CD4-positive, alpha-beta T cell (primary cell): ENCODE measurements at regions not wholly inside any gene's neighbourhood (a gene's known extent, or its start where the extent isn't known, plus 50 kb on each side); places are given as distances from the start of the nearest gene placed in this dataset.

Experiments
- ATAC-seq: fragments of 200-7000 bp; cut with Tn5 transposase; one replicate; pipeline ENCODE4 v1.10.0; 2022; ENCODE audit warnings: mild to moderate bottlenecking; ENCODE audit not compliant: poor library complexity
- CTCF ChIA-PET: fragments of 350-600 bp; sonication (Branson Sonifier 250); formaldehyde crosslinking; loops from one replicate; lab custom pipeline; 2021; ENCODE audit warnings: antibody characterized with exemption, inconsistent platforms; lab: Charles Lee
- POLR2A ChIA-PET: fragments of 350-600 bp; sonication (Branson Sonifier 250); formaldehyde crosslinking; loops from one replicate; lab custom pipeline; 2021; ENCODE audit warnings: antibody characterized with exemption, inconsistent platforms; lab: Charles Lee
- DNase-seq, 14 experiments: peaks; one replicate each; pipeline ENCODE4 v3.0.0-alpha.2; 2013 to 2020; ENCODE audit warnings: mixed read lengths in 2 of 14
- H3K27ac ChIP-seq, 2 donors: one replicate each; pipeline versions ENCODE4 v1.5.1 to v1.7.0; 2013; ENCODE audit warnings: low read length in 2 of 2, low read depth in 1 of 2, mild to moderate bottlenecking in 1 of 2
- H3K27me3 ChIP-seq, 2 experiments: 1 replicate in 1 of 2; 2 replicates in 1 of 2; pipeline versions ENCODE4 v1.6.1 to v1.7.0; 2013; ENCODE audit warnings: low read length in 2 of 2, control low read depth in 1 of 2, mild to moderate bottlenecking in 1 of 2, moderate library complexity in 1 of 2; ENCODE audit not compliant: insufficient read depth in 2 of 2, control insufficient read depth in 1 of 2
- H3K36me3 ChIP-seq: one replicate; pipeline ENCODE4 v1.6.1; 2013; ENCODE audit warnings: low read length, control low read depth; ENCODE audit not compliant: insufficient read depth
- H3K4me1 ChIP-seq: one replicate; pipeline ENCODE4 v1.6.1; 2013; ENCODE audit warnings: low read length, control low read depth; ENCODE audit not compliant: insufficient read depth
- H3K4me3 ChIP-seq: one replicate; pipeline ENCODE4 v1.5.1; 2013; ENCODE audit warnings: mild to moderate bottlenecking, low read length, moderate library complexity
- H3K9me3 ChIP-seq, 2 experiments: 1 replicate in 1 of 2; 2 replicates in 1 of 2; pipeline versions ENCODE4 v1.6.1 to v1.7.0; 2013; ENCODE audit warnings: low read length in 2 of 2, mild to moderate bottlenecking in 2 of 2, control low read depth in 1 of 2, moderate library complexity in 1 of 2; ENCODE audit not compliant: control insufficient read depth in 1 of 2, insufficient read depth in 1 of 2
- H3K27ac Mint-ChIP-seq: one replicate; pipeline ENCODE4 v1.8.0; 2020; ENCODE audit warnings: mixed read lengths
- H3K27me3 Mint-ChIP-seq: one replicate; pipeline ENCODE4 v1.8.0; 2021; ENCODE audit warnings: mixed read lengths
- H3K36me3 Mint-ChIP-seq: one replicate; pipeline ENCODE4 v1.8.0; 2021; ENCODE audit warnings: low read depth, mixed read lengths
- H3K4me1 Mint-ChIP-seq: one replicate; pipeline ENCODE4 v1.8.0; 2021; ENCODE audit warnings: low read depth, mixed read lengths
- H3K4me3 Mint-ChIP-seq: one replicate; pipeline ENCODE4 v1.8.0; 2020; ENCODE audit warnings: mild to moderate bottlenecking, mixed read lengths
- H3K9me3 Mint-ChIP-seq: one replicate; pipeline ENCODE4 v1.8.0; 2020; ENCODE audit warnings: mixed read lengths
- CTCF ChIP-seq: fragments of 200-600 bp; IDR thresholded peaks from one replicate; pipeline ENCODE4 v1.8.0; 2022; ENCODE audit warnings: antibody characterized with exemption, mild to moderate bottlenecking
- intact Hi-C, 2 experiments: fragments of 100-400 bp; cut with DNase I in 1 of 2; cut with micrococcal nuclease in 1 of 2; formaldehyde crosslinking; loops; one replicate each; pipeline versions ENCODE4 v1.15.1 to v1.9.0; 2023 to 2025; cut with DNase I, micrococcal nuclease

GRCh38 chr6:14787677-14788076 lies 458.2 kb upstream of the JARID2 start:
- no peak overlapping the region for H3K27ac Mint-ChIP-seq
- no peak overlapping the region for H3K4me3 Mint-ChIP-seq
- H3K4me1 Mint-ChIP-seq: peaks cover 24% of the 10 kb centered on the region
- ATAC-seq (no peak), DNase-seq (no peak)
- H3K9me3 ChIP-seq: peaks cover 0 to 9% of the 10 kb centered on the region in 2 experiments
- no peak overlapping the region for H3K4me3 ChIP-seq
- no peaks in the 10 kb centered on the region for H3K36me3 Mint-ChIP-seq
- no peak overlapping the region for H3K27ac ChIP-seq
- TF ChIP-seq CTCF: no peak
- H3K4me1 ChIP-seq: peaks cover 9% of the 10 kb centered on the region
- CTCF ChIA-PET: no interaction called here
- intact Hi-C loops: no loop called here
- no peaks in the 10 kb centered on the region for H3K36me3 ChIP-seq
- POLR2A ChIA-PET: no interaction called here
- no peaks in the 10 kb centered on the region for H3K27me3 Mint-ChIP-seq
- H3K27me3 ChIP-seq: no peaks in the 10 kb centered on the region
- H3K9me3 Mint-ChIP-seq: no peaks in the 10 kb centered on the region

- DNase-seq: no peak
- intact Hi-C loops: loop anchor here in 1 of 2 experiments (10.0 kb wide), 1 partner anchor 575 kb away; no protein-coding TSS in a partner anchor
- no peak for TF ChIP-seq CTCF
Observed at GRCh38 chr6:14789996-14790395, 455.9 kb upstream of the JARID2 start.

GRCh38 chr6:14790976-14791375 lies 454.9 kb upstream of the JARID2 start:
- Histone ChIP-seq H3K27me3 (no peaks in the 10 kb centered on the region), H3K4me1 (no peaks in the 10 kb centered on the region), H3K9me3 (no peaks in the 10 kb centered on the region), H3K4me3 (no peak overlapping the region), H3K27ac (no peak overlapping the region), H3K36me3 (no peaks in the 10 kb centered on the region)
- no peak for TF ChIP-seq CTCF
- peaks cover 7% of the 10 kb centered on the region for H3K4me1 Mint-ChIP-seq
- intact Hi-C loops: loop anchor here in 1 of 2 experiments (10.0 kb wide), 1 partner anchor 576 kb away; no protein-coding TSS in a partner anchor
- ChIA-PET CTCF (no interaction called here), POLR2A (no interaction called here)
- H3K36me3 Mint-ChIP-seq: no peaks in the 10 kb centered on the region
- H3K9me3 Mint-ChIP-seq: no peaks in the 10 kb centered on the region
- no peak for ATAC-seq
- no peak overlapping the region for H3K4me3 Mint-ChIP-seq
- H3K27me3 Mint-ChIP-seq: no peaks in the 10 kb centered on the region
- H3K27ac Mint-ChIP-seq: no peak overlapping the region
- no peak for DNase-seq

More at GRCh38 chr6:14789996-14790395, 455.9 kb upstream of the JARID2 start:
- no peaks in the 10 kb centered on the region for H3K9me3 ChIP-seq
- H3K36me3 Mint-ChIP-seq: no peaks in the 10 kb centered on the region
- H3K4me3 ChIP-seq: no peak overlapping the region
- H3K4me1 Mint-ChIP-seq: peaks cover 17% of the 10 kb centered on the region
- no peak overlapping the region for H3K27ac Mint-ChIP-seq
- no peaks in the 10 kb centered on the region for H3K27me3 ChIP-seq
- no peaks in the 10 kb centered on the region for H3K27me3 Mint-ChIP-seq
- no peak overlapping the region for H3K4me3 Mint-ChIP-seq
- H3K4me1 ChIP-seq: peaks cover 3% of the 10 kb centered on the region
- POLR2A ChIA-PET: no interaction called here
- no peaks in the 10 kb centered on the region for H3K36me3 ChIP-seq
- no peak overlapping the region for H3K27ac ChIP-seq
- ATAC-seq: no peak
- no peaks in the 10 kb centered on the region for H3K9me3 Mint-ChIP-seq
- CTCF ChIA-PET: no interaction called here
